ENCODE measurements at regions not wholly inside any gene's neighbourhood (a gene's known extent, or its start where the extent isn't known, plus 50 kb on each side); places are given as distances from the start of the nearest gene placed in this dataset.
A peak's percentile ranks its signal among the peaks of the same experiment; 100 is the strongest.
"Not testable (repeated sequence)": the region's sequence is repeated elsewhere in the genome, so short reads cannot be mapped to it uniquely, and the experiment has no call there.

DNA sequence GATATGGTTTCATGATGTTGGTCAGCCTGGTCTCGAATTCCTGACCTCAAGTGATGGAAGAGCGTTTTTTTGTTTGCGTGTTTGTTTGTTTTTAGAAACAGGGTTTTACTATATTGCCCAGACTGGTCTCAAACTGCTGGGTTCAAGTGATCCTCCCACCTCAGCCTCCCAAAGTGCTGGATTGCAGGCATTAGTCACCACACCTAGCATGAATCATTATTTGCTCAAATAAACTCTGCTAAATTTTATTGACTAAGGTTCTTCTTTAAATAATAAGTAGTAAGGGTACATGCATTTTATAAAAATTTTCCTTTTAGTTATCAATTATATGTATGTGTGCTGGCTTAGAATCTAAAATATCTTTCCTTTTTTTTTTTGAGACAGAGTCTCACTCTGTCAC lies 52.9 kb downstream of the ZBTB9 start:
- Histone ChIP-seq H3K27ac (no peak overlapping the region), H3K4me3 (no peak overlapping the region), H3K27me3 (peaks cover 41% of the 10 kb centered on the region), H3K4me1 (peaks cover 0 to 5% (median 0%) of the 10 kb centered on the region in 3 donors), H3K36me3 (no peaks in the 10 kb centered on the region), H3K9me3 (peaks cover 0 to 10% (median 0%) of the 10 kb centered on the region in 3 donors)
- no peak for ATAC-seq
- TF ChIP-seq POLR2A (IDR thresholded peaks at IDR 0.05) (no peak), EP300 (IDR thresholded peaks at IDR 0.05) (no peak), CTCF (IDR thresholded peaks at IDR 0.05) (no peak), POLR2AphosphoS5 (IDR thresholded peaks at IDR 0.05) (no peak)
- WGBS, 2 donors (ENCODE audit: low coverage in 1 of 2): 93 to 100% methylated on average over 2 to 3 of the region's 3 CpGs

- H3K4me1 ChIP-seq: peaks cover 0 to 5% (median 0%) of the 10 kb centered on the region in 3 donors
- peaks cover 52% of the 10 kb centered on the region for H3K27me3 ChIP-seq
- no peak for ATAC-seq
- H3K9me3 ChIP-seq: peaks cover 0 to 8% (median 0%) of the 10 kb centered on the region in 3 donors
- peak overlapping the region in 1 of 4 donors; percentile 40 for H3K27ac ChIP-seq
- no peaks in the 10 kb centered on the region for H3K36me3 ChIP-seq
- H3K4me3 ChIP-seq: peak overlapping the region in 1 of 2 donors; percentile 14
- 24 to 34% methylated on average over 16 of the region's 16 CpGs for WGBS, 2 donors (ENCODE audit: low coverage in 1 of 2)
- TF ChIP-seq POLR2AphosphoS5 (IDR thresholded peaks at IDR 0.05) (no peak), POLR2A (IDR thresholded peaks at IDR 0.05) (no peak), EP300 (IDR thresholded peaks at IDR 0.05) (no peak), CTCF (IDR thresholded peaks at IDR 0.05) (no peak)
Measured at GRCh38 chr6:33508935-33509926, 54.9 kb downstream of the ZBTB9 start.

DNA sequence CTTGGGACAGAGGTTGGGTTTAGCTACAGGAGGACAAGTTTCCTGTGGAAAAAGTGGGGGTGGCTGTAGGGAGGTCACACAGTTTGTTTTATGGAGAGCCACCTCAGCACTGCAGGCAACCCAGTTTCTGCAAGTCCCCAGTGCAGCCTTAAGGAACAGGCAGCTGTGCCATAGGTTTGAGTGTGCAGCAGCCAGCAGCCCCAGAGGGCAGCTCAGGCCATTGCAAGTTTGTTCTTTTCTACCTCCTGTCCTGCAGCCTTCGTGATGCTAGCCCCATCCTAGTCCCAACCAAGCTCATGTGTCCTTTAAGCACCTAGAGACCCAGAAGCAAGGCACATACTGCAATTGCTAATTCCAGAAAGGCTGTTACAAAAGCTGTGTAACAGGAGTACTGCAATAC lies 58.8 kb downstream of the ZBTB9 start:
- H3K27ac ChIP-seq: no peak overlapping the region
- no peaks in the 10 kb centered on the region for H3K9me3 ChIP-seq
- H3K4me1 ChIP-seq: peaks cover 0 to 5% (median 0%) of the 10 kb centered on the region in 3 donors
- no peaks in the 10 kb centered on the region for H3K36me3 ChIP-seq
- no peak overlapping the region for H3K4me3 ChIP-seq
- 67% methylated on average over 1 of the region's 1 CpG; no CpG with 5 or more reads in 1 of the 2 donors for WGBS, 2 donors (ENCODE audit: low coverage in 1 of 2)
- ATAC-seq: no peak
- TF ChIP-seq EP300 (IDR thresholded peaks at IDR 0.05) (no peak), CTCF (IDR thresholded peaks at IDR 0.05) (no peak), POLR2AphosphoS5 (IDR thresholded peaks at IDR 0.05) (no peak), POLR2A (IDR thresholded peaks at IDR 0.05) (no peak)
- H3K27me3 ChIP-seq: peaks cover 55% of the 10 kb centered on the region

- WGBS, 2 donors (ENCODE audit: low coverage in 1 of 2): 20% methylated on average over 1 of the region's 4 CpGs; no CpG with 5 or more reads in 1 of the 2 donors
- Histone ChIP-seq H3K27ac (no peak overlapping the region), H3K9me3 (no peaks in the 10 kb centered on the region), H3K36me3 (no peaks in the 10 kb centered on the region), H3K4me1 (no peaks in the 10 kb centered on the region), H3K27me3 (peaks cover 41% of the 10 kb centered on the region), H3K4me3 (no peak overlapping the region)
- TF ChIP-seq POLR2AphosphoS5 (IDR thresholded peaks at IDR 0.05) (no peak), POLR2A (IDR thresholded peaks at IDR 0.05) (no peak), CTCF (IDR thresholded peaks at IDR 0.05) (no peak)
- no peak for ATAC-seq
Measured at GRCh38 chr6:33516726-33517125, 62.4 kb downstream of the ZBTB9 start.

GRCh38 chr6:33520636-33521488 lies 59.2 kb downstream of the BAK1 start:
- H3K9me3 ChIP-seq, ATAC-seq: not testable (repeated sequence)

More at GRCh38 chr6:33520636-33521488, 59.2 kb downstream of the BAK1 start:
- not testable (repeated sequence) for H3K27me3 ChIP-seq, H3K4me3 ChIP-seq, H3K4me1 ChIP-seq, H3K36me3 ChIP-seq, H3K27ac ChIP-seq
- 67 to 92% methylated on average over 2 to 3 of the region's 10 CpGs for WGBS, 2 donors (ENCODE audit: low coverage in 1 of 2)

Measured in gastroesophageal sphincter (tissue), 4 donors.